GM10266 (cell line): ENCODE measurements at regions not wholly inside any gene's neighbourhood (a gene's known extent, or its start where the extent isn't known, plus 50 kb on each side); places are given as distances from the start of the nearest gene placed in this dataset.

Source experiments
- DNase-seq: peaks from one replicate; pipeline ENCODE4 v3.0.0; 2012; ENCODE audit errors: extremely low spot score
- CTCF ChIP-seq: IDR thresholded peaks from 2 replicates; pipeline ENCODE4 v1.5.1; 2012; ENCODE audit warnings: mild to moderate bottlenecking, low read depth; ENCODE audit not compliant: control insufficient read depth, insufficient read depth; ENCODE audit errors: missing control alignments

GRCh38 chr1:172980456-172980855, 70.3 kb downstream of the TNFSF18 start:
- TF ChIP-seq CTCF: no peak
- DNase-seq: no peak

- TF ChIP-seq CTCF: no peak
- no peak for DNase-seq
Observed at GRCh38 chr1:172980971-172981370, 69.8 kb downstream of the TNFSF18 start.
